ENCODE measurements at regions not wholly inside any gene's neighbourhood (a gene's known extent, or its start where the extent isn't known, plus 50 kb on each side); places are given as distances from the start of the nearest gene placed in this dataset.

DNA sequence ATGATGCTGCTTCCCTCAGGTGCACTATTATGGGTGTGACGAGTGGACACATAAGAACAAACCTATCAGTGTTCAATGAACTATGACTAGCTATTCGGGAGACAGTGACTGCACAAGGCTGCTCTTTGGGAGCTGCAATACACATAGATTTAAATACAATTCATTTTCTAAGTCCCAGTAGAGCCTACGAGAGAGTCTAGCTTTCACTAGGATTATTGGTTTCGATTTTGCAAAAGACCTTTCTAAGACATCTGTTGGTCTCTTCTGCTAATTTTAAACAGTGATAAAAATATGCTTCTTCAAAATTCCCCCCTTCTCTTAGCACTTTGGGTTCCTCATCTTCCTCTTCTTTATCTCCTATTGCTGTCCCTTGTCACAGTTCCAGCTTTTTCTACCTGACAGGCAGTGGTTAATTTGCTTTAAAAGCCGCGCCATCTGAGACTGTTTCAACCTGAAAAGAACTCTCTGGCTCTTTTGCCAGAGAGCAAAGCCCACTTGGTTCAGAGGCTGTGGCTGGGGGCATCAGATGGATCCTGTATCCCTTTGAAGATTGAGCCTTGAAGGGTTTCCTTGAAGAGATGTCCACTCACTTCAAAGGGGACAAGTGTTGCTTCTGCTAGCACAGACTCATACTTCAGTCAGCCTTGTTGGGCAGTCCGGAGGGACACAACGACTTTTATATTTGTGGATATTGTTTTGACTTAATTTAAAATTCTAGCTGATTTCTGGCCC lies 241.5 kb downstream of the MAN2A1 start:
- FAIRE-seq (no peak), DNase-seq (ENCODE audit: low read depth, low spot score) (no peak)
- H3K4me2 ChIP-seq (ENCODE audit: insufficient read depth, low read length), result no peak overlapping the region
- no peaks in the 10 kb centered on the region for H3K9me1 ChIP-seq (replicated peaks; ENCODE audit: control insufficient read depth, extremely low read depth, insufficient read depth, low read length)
- H3K27ac ChIP-seq (ENCODE audit: insufficient read depth, low read depth, low read length), result no peak overlapping the region
- CTCF ChIA-PET, result no interaction called here
- H3K9me3 ChIP-seq (replicated peaks; ENCODE audit: control insufficient read depth, insufficient read depth, low read length), result no peaks in the 10 kb centered on the region
- dilution Hi-C loops (cut with MboI; ENCODE audit: extremely low pct_ligation_motif_present, low sequenced_read_pairs) (no loop called here), intact Hi-C loops (cut with micrococcal nuclease) (no loop called here)
- POLR2A ChIA-PET, result no interaction called here
- no peaks in the 10 kb centered on the region for H3K79me2 ChIP-seq (ENCODE audit: control insufficient read depth, insufficient read depth, low read length)
- TF ChIP-seq MYC (IDR thresholded peaks at IDR 0.05; ENCODE audit: low read depth, low read length) (no peak), FOS (IDR thresholded peaks at IDR 0.05; ENCODE audit: borderline replicate concordance, insufficient read depth, low read length) (no peak), POLR2A (IDR thresholded peaks at IDR 0.05; ENCODE audit: low read depth, low read length) (no peak), GATA2 (IDR thresholded peaks at IDR 0.05; ENCODE audit: insufficient read depth, insufficient read length, low read depth, low read length) (no peak), EZH2 (IDR thresholded peaks at IDR 0.05; ENCODE audit: borderline replicate concordance, low read depth, low read length, severe bottlenecking) (no peak), JUN (IDR thresholded peaks at IDR 0.05; ENCODE audit: borderline replicate concordance, insufficient read depth, insufficient read length, low read depth) (no peak), POLR2AphosphoS5 (IDR thresholded peaks at IDR 0.05; ENCODE audit: insufficient read depth, low read depth, low read length) (no peak)
- TF ChIP-seq, protein P1, sequence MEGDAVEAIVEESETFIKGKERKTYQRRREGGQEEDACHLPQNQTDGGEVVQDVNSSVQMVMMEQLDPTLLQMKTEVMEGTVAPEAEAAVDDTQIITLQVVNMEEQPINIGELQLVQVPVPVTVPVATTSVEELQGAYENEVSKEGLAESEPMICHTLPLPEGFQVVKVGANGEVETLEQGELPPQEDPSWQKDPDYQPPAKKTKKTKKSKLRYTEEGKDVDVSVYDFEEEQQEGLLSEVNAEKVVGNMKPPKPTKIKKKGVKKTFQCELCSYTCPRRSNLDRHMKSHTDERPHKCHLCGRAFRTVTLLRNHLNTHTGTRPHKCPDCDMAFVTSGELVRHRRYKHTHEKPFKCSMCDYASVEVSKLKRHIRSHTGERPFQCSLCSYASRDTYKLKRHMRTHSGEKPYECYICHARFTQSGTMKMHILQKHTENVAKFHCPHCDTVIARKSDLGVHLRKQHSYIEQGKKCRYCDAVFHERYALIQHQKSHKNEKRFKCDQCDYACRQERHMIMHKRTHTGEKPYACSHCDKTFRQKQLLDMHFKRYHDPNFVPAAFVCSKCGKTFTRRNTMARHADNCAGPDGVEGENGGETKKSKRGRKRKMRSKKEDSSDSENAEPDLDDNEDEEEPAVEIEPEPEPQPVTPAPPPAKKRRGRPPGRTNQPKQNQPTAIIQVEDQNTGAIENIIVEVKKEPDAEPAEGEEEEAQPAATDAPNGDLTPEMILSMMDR (IDR thresholded peaks at IDR 0.05; ENCODE audit: extremely low read depth in 1 of 2, insufficient read depth in 1 of 2, low read depth in 1 of 2, low read length in 2 of 2), result no peak
- TF ChIP-seq, protein P2, sequence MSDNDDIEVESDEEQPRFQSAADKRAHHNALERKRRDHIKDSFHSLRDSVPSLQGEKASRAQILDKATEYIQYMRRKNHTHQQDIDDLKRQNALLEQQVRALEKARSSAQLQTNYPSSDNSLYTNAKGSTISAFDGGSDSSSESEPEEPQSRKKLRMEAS (IDR thresholded peaks at IDR 0.05; ENCODE audit: insufficient read depth, insufficient read length), result no peak
- no peaks in the 10 kb centered on the region for H3K27me3 ChIP-seq (ENCODE audit: control insufficient read depth in 2 of 2, insufficient read depth in 2 of 2, low read length in 2 of 2)
- H3K4me1 ChIP-seq (ENCODE audit: control insufficient read depth, extremely low read depth, insufficient read depth, low read length), result no peaks in the 10 kb centered on the region
- no TSS peak for BruUV-seq (replicated peaks)
- H3K9ac ChIP-seq (replicated peaks; ENCODE audit: extremely low read depth, insufficient read depth, low read length), result no peak overlapping the region
- H4K20me1 ChIP-seq (replicated peaks; ENCODE audit: control insufficient read depth, extremely low read depth, insufficient read depth, low read length), result no peaks in the 10 kb centered on the region
- H2AFZ ChIP-seq (ENCODE audit: low read depth, low read length), result no peak overlapping the region
- no peaks in the 10 kb centered on the region for H3K36me3 ChIP-seq (ENCODE audit: control insufficient read depth in 2 of 2, extremely low read depth in 1 of 2, insufficient read depth in 2 of 2, low read length in 2 of 2)
- no peak overlapping the region for H3K4me3 ChIP-seq (replicated peaks in 1 of 3; ENCODE audit: insufficient read depth in 1 of 3, low read depth in 1 of 3, low read length in 3 of 3)

All from endothelial cell of umbilical vein (primary cell).